HepG2 (cell line): ENCODE measurements at regions not wholly inside any gene's neighbourhood (a gene's known extent, or its start where the extent isn't known, plus 50 kb on each side); places are given as distances from the start of the nearest gene placed in this dataset.

Experiments used
- ATAC-seq: fragments of 200-7000 bp; cut with Tn5 transposase; 3 replicates; pipeline ENCODE4 v1.9.1; 2020; ENCODE audit warnings: mild to moderate bottlenecking, moderate library complexity
- BruUV-seq: library from RNA; stranded (reverse); fragments of 400-500 nt; replicated peaks from 2 replicates; lab custom pipeline; 2021; lab: Mats Ljungman, UMichigan
- CTCF ChIA-PET: fragments of 300-600 bp; formaldehyde crosslinking; extraction: SDS; loops from one replicate; lab custom pipeline; 2021; ENCODE audit warnings: low total read pairs, inconsistent platforms, low intra/inter-chr PET ratio; lab: Yijun Ruan, JAX
- POLR2A ChIA-PET: fragments of 350-600 bp; sonication (Branson Sonifier 250); formaldehyde crosslinking; loops from one replicate; lab custom pipeline; 2020; ENCODE audit warnings: antibody characterized with exemption, inconsistent platforms; lab: Yijun Ruan, JAX
- DNase-seq: peaks from one replicate; pipeline ENCODE4 v3.0.0-alpha.2; 2015; ENCODE audit warnings: low spot score
- FAIRE-seq: peaks from 3 replicates; lab custom pipeline; 2011; peaks lifted over from hg19 to GRCh38; lab: Jason Lieb, UNC
- H2AFZ ChIP-seq: one replicate; pipeline ENCODE4 v1.6.1; 2011; ENCODE audit warnings: low read length, inconsistent platforms
- H3K27ac ChIP-seq: fragments of 300-600 bp; 3 replicates; pipeline ENCODE4 v1.8.0; 2011; ENCODE audit warnings: mixed run types, mild to moderate bottlenecking, mixed read lengths, low read length, inconsistent platforms; ENCODE audit not compliant: insufficient read depth; ENCODE audit errors: extremely low read length
- H3K27me3 ChIP-seq, 2 experiments: fragments of 200-600 bp in 1 of 2; 2 replicates in 1 of 2; 3 replicates in 1 of 2; pipeline versions ENCODE4 v1.6.0 to v1.8.0; 2011; ENCODE audit warnings: low read length in 2 of 2, mild to moderate bottlenecking in 2 of 2, moderate library complexity in 2 of 2, inconsistent platforms in 1 of 2; ENCODE audit not compliant: insufficient read depth in 2 of 2, control insufficient read depth in 1 of 2
- H3K36me3 ChIP-seq, 2 experiments: fragments of 200-600 bp in 1 of 2; replicated peaks in 1 of 2; 2 replicates in 1 of 2; 3 replicates in 1 of 2; pipeline versions ENCODE4 v1.5.1 to v1.8.0; 2011; ENCODE audit warnings: low read length in 2 of 2, inconsistent platforms in 1 of 2; ENCODE audit not compliant: insufficient read depth in 2 of 2, control insufficient read depth in 1 of 2
- H3K4me1 ChIP-seq: 2 replicates; pipeline ENCODE4 v1.5.1; 2012; ENCODE audit warnings: low read length, inconsistent platforms; ENCODE audit not compliant: insufficient read depth
- H3K4me2 ChIP-seq: 2 replicates; pipeline ENCODE4 v1.6.0; 2011; ENCODE audit warnings: low read depth, low read length, inconsistent platforms
- H3K4me3 ChIP-seq, 3 experiments: fragments of 200-600 bp in 1 of 3; sonication (generic), shearing (Covaris generic) in 1 of 3; replicated peaks in 1 of 3; 2 replicates each; pipeline ENCODE4 v1.5.1; 2011 to 2016; ENCODE audit warnings: low read length in 3 of 3, inconsistent platforms in 2 of 3, low read depth in 2 of 3, mild to moderate bottlenecking in 2 of 3, control low read depth in 1 of 3, mixed read lengths in 1 of 3; ENCODE audit not compliant: insufficient read depth in 1 of 3
- H3K79me2 ChIP-seq: one replicate; pipeline ENCODE4 v1.6.1; 2011; ENCODE audit warnings: low read length, inconsistent platforms; ENCODE audit not compliant: insufficient read depth
- H3K9ac ChIP-seq: 2 replicates; pipeline ENCODE4 v1.6.0; 2011; ENCODE audit warnings: mild to moderate bottlenecking, low read depth, low read length, inconsistent platforms; ENCODE audit not compliant: insufficient read depth
- H3K9me3 ChIP-seq: 2 replicates; pipeline ENCODE4 v1.5.1; 2012; ENCODE audit warnings: mild to moderate bottlenecking, low read length
- H4K20me1 ChIP-seq: 2 replicates; pipeline ENCODE4 v1.6.0; 2011; ENCODE audit warnings: inconsistent platforms, mild to moderate bottlenecking, low read length, moderate library complexity; ENCODE audit not compliant: insufficient read depth
- AKNA ChIP-seq: sonication (generic); formaldehyde crosslinking; IDR thresholded peaks from 2 replicates; pipeline ENCODE4 v1.4.0; 2020; ENCODE audit warnings: missing genetic modification reagents, borderline replicate concordance
- DZIP1 ChIP-seq: sonication (generic); formaldehyde crosslinking; IDR thresholded peaks from 2 replicates; pipeline ENCODE4 v1.5.0; 2020; ENCODE audit warnings: mild to moderate bottlenecking, missing genetic modification reagents
- FOXC1 ChIP-seq: sonication (generic); formaldehyde crosslinking; IDR thresholded peaks from 2 replicates; pipeline ENCODE4 v1.8.0; 2022; ENCODE audit warnings: mild to moderate bottlenecking, missing genetic modification reagents, borderline replicate concordance
- FOXK2 ChIP-seq: fragments of 450-650 bp; IDR thresholded peaks from 2 replicates; pipeline ENCODE4 v1.6.1; 2016
- GZF1 ChIP-seq: sonication (generic); formaldehyde crosslinking; IDR thresholded peaks from 2 replicates; pipeline ENCODE4 v1.5.1; 2020; ENCODE audit warnings: mild to moderate bottlenecking, missing genetic modification reagents
- HNRNPLL ChIP-seq: fragments of 200-400 bp; formaldehyde crosslinking; IDR thresholded peaks from 2 replicates; pipeline ENCODE4 v1.6.1; 2017; ENCODE audit warnings: mild to moderate bottlenecking, low read depth, low read length; ENCODE audit not compliant: poor library complexity, severe bottlenecking
- KMT2A ChIP-seq: sonication (generic); formaldehyde crosslinking; IDR thresholded peaks from 2 replicates; pipeline ENCODE4 v1.4.0; 2020; ENCODE audit warnings: missing genetic modification reagents
- KMT2B ChIP-seq: IDR thresholded peaks from 2 replicates; pipeline ENCODE4 v1.6.1; 2016; ENCODE audit warnings: missing genetic modification reagents, missing compliant biosample characterization
- NCOA1 ChIP-seq: sonication (generic); formaldehyde crosslinking; IDR thresholded peaks from 2 replicates; pipeline ENCODE4 v1.9.0; 2021; ENCODE audit warnings: missing genetic modification reagents
- NCOA2 ChIP-seq: sonication (generic); formaldehyde crosslinking; IDR thresholded peaks from 2 replicates; pipeline ENCODE4 v1.8.0; 2022; ENCODE audit warnings: inconsistent platforms
- PHB2 ChIP-seq: fragments of 450-650 bp; IDR thresholded peaks from 2 replicates; pipeline ENCODE4 v1.6.1; 2018; ENCODE audit not compliant: partially characterized antibody
- RFX1 ChIP-seq: fragments of 450-650 bp; IDR thresholded peaks from 2 replicates; pipeline ENCODE4 v1.6.1; 2017
- SMYD3 ChIP-seq: sonication (generic); formaldehyde crosslinking; IDR thresholded peaks from 2 replicates; pipeline ENCODE4 v1.8.1; 2023; ENCODE audit warnings: mild to moderate bottlenecking, missing genetic modification reagents
- SP5 ChIP-seq: IDR thresholded peaks from 2 replicates; pipeline ENCODE4 v1.6.1; 2016; ENCODE audit warnings: low read depth, borderline replicate concordance
- TRIM22 ChIP-seq: fragments of 450-650 bp; IDR thresholded peaks from 2 replicates; pipeline ENCODE4 v1.6.1; 2017
- ZBTB1 ChIP-seq: sonication (generic); formaldehyde crosslinking; IDR thresholded peaks from 2 replicates; pipeline ENCODE4 v1.4.0; 2020; ENCODE audit warnings: missing genetic modification reagents, borderline replicate concordance
- ZNF207 ChIP-seq: fragments of 450-650 bp; IDR thresholded peaks from 2 replicates; pipeline ENCODE4 v1.6.1; 2016; ENCODE audit warnings: antibody characterized with exemption, borderline replicate concordance
- ZNF562 ChIP-seq: sonication (generic); formaldehyde crosslinking; IDR thresholded peaks from 2 replicates; pipeline ENCODE4 v1.8.0; 2022; ENCODE audit warnings: missing genetic modification reagents, borderline replicate concordance
- WGBS: methylation state at CpG from one replicate; pipeline ENCODE4 v1.1.6; 2017; ENCODE audit warnings: low lambda C conversion rate; 5-methylcytosine and 5-hydroxymethylcytosine counted together
- in situ Hi-C: cut with HindIII; loops from 2 replicates; pipeline ENCODE4 v1.10.0; 2017; ENCODE audit warnings: low pct_unique_long_range_greater_than_20kb; ENCODE audit not compliant: extremely low pct_ligation_motif_present
- intact Hi-C: fragments of 100-400 bp; cut with micrococcal nuclease; formaldehyde crosslinking; loops from one replicate; pipeline ENCODE4 v1.10.0; 2022; ENCODE audit not compliant: unreplicated experiment

GRCh38 chrX:116342903-116343302 lies 93.5 kb upstream of the SLC6A14 start (continued):
- TF ChIP-seq SMYD3 (no peak), FOXK2 (no peak), GZF1 (CRISPR knock-in tag) (no peak), ZNF562 (CRISPR knock-in tag) (no peak), NCOA2 (no peak), KMT2A (no peak), HNRNPLL (no peak), ZNF207 (no peak)

- no peaks in the 10 kb centered on the region for H3K27me3 ChIP-seq
- H4K20me1 ChIP-seq, result no peaks in the 10 kb centered on the region
- POLR2A ChIA-PET, result no interaction called here
- DNase-seq (no peak), ATAC-seq (no peak), FAIRE-seq (no peak)
- intact Hi-C loops, result no loop called here
- H3K36me3 ChIP-seq, result no peaks in the 10 kb centered on the region
- no peak overlapping the region for H2AFZ ChIP-seq
- BruUV-seq, result no TSS peak
- no peak overlapping the region for H3K4me3 ChIP-seq
- H3K27ac ChIP-seq, result no peak overlapping the region
- no peak overlapping the region for H3K4me2 ChIP-seq
- CTCF ChIA-PET, result no interaction called here
- H3K79me2 ChIP-seq, result no peaks in the 10 kb centered on the region
- H3K4me1 ChIP-seq, result no peaks in the 10 kb centered on the region
- in situ Hi-C loops, result no loop called here
- no peaks in the 10 kb centered on the region for H3K9me3 ChIP-seq
- H3K9ac ChIP-seq, result no peak overlapping the region
- 0% methylated on average over 2 of the region's 3 CpGs for WGBS
- TF ChIP-seq TRIM22 (no peak), DZIP1 (no peak), ZBTB1 (CRISPR knock-in tag) (no peak), AKNA (CRISPR knock-in tag) (no peak), SP5 (CRISPR knock-in tag) (no peak), FOXC1 (CRISPR knock-in tag) (no peak), KMT2B (no peak), PHB2 (no peak), NCOA1 (CRISPR knock-in tag) (no peak), RFX1 (no peak)
These were observed 90.4 kb upstream of the SLC6A14 start for GRCh38 chrX:116345958-116346357.
